Skeletal muscle cell (primary cell): ENCODE measurements at regions not wholly inside any gene's neighbourhood (a gene's known extent, or its start where the extent isn't known, plus 50 kb on each side); places are given as distances from the start of the nearest gene placed in this dataset.
A peak's percentile ranks its signal among the peaks of the same experiment; 100 is the strongest.
"Not testable (repeated sequence)": the region's sequence is repeated elsewhere in the genome, so short reads cannot be mapped to it uniquely, and the experiment has no call there.

Experiments
- DNase-seq: peaks from one replicate; pipeline ENCODE4 v3.0.0-alpha.2; 2010; ENCODE audit warnings: low read depth
- H3K4me3 ChIP-seq: 2 replicates; pipeline ENCODE4 v1.5.1; 2011; ENCODE audit warnings: low read depth, mild to moderate bottlenecking, control low read depth, low read length, moderate library complexity

- no peak overlapping the region for H3K4me3 ChIP-seq
- DNase-seq: peak; percentile 41
Measured at GRCh38 chr7:91435381-91436059, 171.3 kb downstream of the FZD1 start.

- DNase-seq: no peak
- H3K4me3 ChIP-seq: no peak overlapping the region
Measured at GRCh38 chr7:91436655-91437054, 172.4 kb downstream of the FZD1 start.

GRCh38 chr7:91440198-91440597 is 176.0 kb downstream of the FZD1 start:
- not testable (repeated sequence) for DNase-seq, H3K4me3 ChIP-seq

- no peak for DNase-seq
- no peak overlapping the region for H3K4me3 ChIP-seq
Measured at GRCh38 chr7:91443862-91444261, 179.6 kb downstream of the FZD1 start.

GRCh38 chr7:91446819-91447218 is 182.6 kb downstream of the FZD1 start:
- DNase-seq: no peak
- H3K4me3 ChIP-seq: no peak overlapping the region

GRCh38 chr7:91455411-91455810 is 191.2 kb downstream of the FZD1 start:
- no peak for DNase-seq
- H3K4me3 ChIP-seq: no peak overlapping the region

- DNase-seq: no peak
- H3K4me3 ChIP-seq: no peak overlapping the region
Measured at GRCh38 chr7:91457208-91457607, 193.0 kb downstream of the FZD1 start.

GRCh38 chr7:91459539-91459938 is 195.3 kb downstream of the FZD1 start:
- H3K4me3 ChIP-seq: no peak overlapping the region
- no peak for DNase-seq

GRCh38 chr7:91462316-91462715 is 198.1 kb downstream of the FZD1 start:
- H3K4me3 ChIP-seq: no peak overlapping the region
- DNase-seq: no peak

GRCh38 chr7:91463330-91463729 is 199.1 kb downstream of the FZD1 start:
- H3K4me3 ChIP-seq: no peak overlapping the region
- DNase-seq: no peak

GRCh38 chr7:91465595-91466061 is 201.4 kb downstream of the FZD1 start:
- peak; percentile 24 for DNase-seq
- no peak overlapping the region for H3K4me3 ChIP-seq

- no peak overlapping the region for H3K4me3 ChIP-seq
- DNase-seq: no peak
Measured at GRCh38 chr7:91468256-91468655, 204.0 kb downstream of the FZD1 start.

- no peak for DNase-seq
- H3K4me3 ChIP-seq: no peak overlapping the region
Measured at GRCh38 chr7:91473619-91474018, 209.4 kb downstream of the FZD1 start.

GRCh38 chr7:91474074-91474473 is 209.8 kb downstream of the FZD1 start:
- no peak overlapping the region for H3K4me3 ChIP-seq
- DNase-seq: no peak

GRCh38 chr7:91480470-91480869 is 216.2 kb downstream of the FZD1 start:
- not testable (repeated sequence) for H3K4me3 ChIP-seq, DNase-seq

GRCh38 chr7:91491868-91492267 is 227.6 kb downstream of the FZD1 start:
- H3K4me3 ChIP-seq: no peak overlapping the region
- no peak for DNase-seq

GRCh38 chr7:91492317-91492716 is 228.1 kb downstream of the FZD1 start:
- DNase-seq: no peak
- no peak overlapping the region for H3K4me3 ChIP-seq

- no peak overlapping the region for H3K4me3 ChIP-seq
- DNase-seq: no peak
Measured at GRCh38 chr7:91492773-91493172, 228.5 kb downstream of the FZD1 start.

- H3K4me3 ChIP-seq: no peak overlapping the region
- DNase-seq: no peak
Measured at GRCh38 chr7:91494450-91494849, 230.2 kb downstream of the FZD1 start.

GRCh38 chr7:91496251-91496820 is 232.1 kb downstream of the FZD1 start:
- H3K4me3 ChIP-seq: no peak overlapping the region
- no peak for DNase-seq

GRCh38 chr7:91497277-91497676 is 233.0 kb downstream of the FZD1 start:
- not testable (repeated sequence) for DNase-seq, H3K4me3 ChIP-seq
